WI38 (cell line): ENCODE measurements at regions not wholly inside any gene's neighbourhood (a gene's known extent, or its start where the extent isn't known, plus 50 kb on each side); places are given as distances from the start of the nearest gene placed in this dataset.

Experiments
- H3K4me3 ChIP-seq: 2 replicates; pipeline ENCODE4 v1.5.1; 2011; ENCODE audit warnings: low read depth, mild to moderate bottlenecking, control low read depth, low read length
- CTCF ChIP-seq: IDR thresholded peaks from 2 replicates; pipeline ENCODE4 v1.5.1; 2012; ENCODE audit warnings: low read depth, mild to moderate bottlenecking, control low read depth, low read length

- no peak overlapping the region for H3K4me3 ChIP-seq
- no peak for TF ChIP-seq CTCF
Observed at GRCh38 chr2:65786007-65786717, 353.8 kb upstream of the SPRED2 start.

- no peak for TF ChIP-seq CTCF
Observed at GRCh38 chr2:65782996-65783650, 350.7 kb upstream of the SPRED2 start.

GRCh38 chr2:65782186-65782585 lies 349.8 kb upstream of the SPRED2 start:
- no peak for TF ChIP-seq CTCF
- H3K4me3 ChIP-seq: no peak overlapping the region

More at GRCh38 chr2:65782996-65783650, 350.7 kb upstream of the SPRED2 start:
- no peak overlapping the region for H3K4me3 ChIP-seq

GRCh38 chr2:65781756-65782155 lies 349.4 kb upstream of the SPRED2 start:
- H3K4me3 ChIP-seq: no peak overlapping the region
- no peak for TF ChIP-seq CTCF

- no peak overlapping the region for H3K4me3 ChIP-seq
- no peak for TF ChIP-seq CTCF
Observed at GRCh38 chr2:65779021-65779420, 346.6 kb upstream of the SPRED2 start.

- H3K4me3 ChIP-seq: no peak overlapping the region
- no peak for TF ChIP-seq CTCF
Observed at GRCh38 chr2:65778137-65778536, 345.7 kb upstream of the SPRED2 start.

GRCh38 chr2:65775839-65776238 lies 343.4 kb upstream of the SPRED2 start:
- no peak for TF ChIP-seq CTCF

More at GRCh38 chr2:65775839-65776238, 343.4 kb upstream of the SPRED2 start:
- H3K4me3 ChIP-seq: no peak overlapping the region
